Panc1 (cell line): ENCODE measurements at regions not wholly inside any gene's neighbourhood (a gene's known extent, or its start where the extent isn't known, plus 50 kb on each side); places are given as distances from the start of the nearest gene placed in this dataset.

ENCODE experiments used
- ATAC-seq: fragments of 200-7000 bp; cut with Tn5 transposase; 2 replicates; pipeline ENCODE4 v1.9.1; 2020; ENCODE audit warnings: mild to moderate bottlenecking, moderate library complexity
- BruUV-seq: library from RNA; stranded (reverse); fragments of 400-500 nt; replicated peaks from 2 replicates; lab custom pipeline; 2021; lab: Mats Ljungman, UMichigan
- CTCF ChIA-PET: fragments of 300-600 bp; sonication (Branson Sonifier 250); formaldehyde crosslinking; loops from one replicate; lab custom pipeline; 2022; ENCODE audit warnings: antibody characterized with exemption; lab: Charles Lee
- POLR2A ChIA-PET: fragments of 300-600 bp; sonication (Branson Sonifier 250); formaldehyde crosslinking; loops from one replicate; lab custom pipeline; 2022; ENCODE audit warnings: antibody characterized with exemption; lab: Charles Lee
- DNase-seq: peaks from one replicate; pipeline ENCODE4 v3.0.0-alpha.2; 2010; ENCODE audit warnings: low read depth, low spot score
- H3K27ac ChIP-seq: 2 replicates; pipeline ENCODE4 v1.5.1; 2011; ENCODE audit warnings: mild to moderate bottlenecking, low read length, inconsistent platforms
- H3K27me3 ChIP-seq: fragments of 200-500 bp; sonication (Bioruptor generic); 2 replicates; pipeline ENCODE4 v1.6.0; 2014; ENCODE audit warnings: low read length, inconsistent platforms; ENCODE audit not compliant: control insufficient read depth, insufficient read depth
- H3K36me3 ChIP-seq: fragments of 200-500 bp; sonication (Bioruptor generic); 2 replicates; pipeline ENCODE4 v1.5.1; 2014; ENCODE audit warnings: inconsistent platforms, mild to moderate bottlenecking, low read length, moderate library complexity; ENCODE audit not compliant: control insufficient read depth, insufficient read depth
- H3K4me1 ChIP-seq: 2 replicates; pipeline ENCODE4 v1.5.1; 2011; ENCODE audit warnings: inconsistent platforms, mild to moderate bottlenecking, low read length, moderate library complexity; ENCODE audit not compliant: control insufficient read depth, insufficient read depth
- H3K4me3 ChIP-seq, 2 experiments: 2 replicates each; pipeline ENCODE4 v1.5.1; 2011 to 2012; ENCODE audit warnings: low read depth in 2 of 2, low read length in 2 of 2, mild to moderate bottlenecking in 2 of 2, inconsistent platforms in 1 of 2, moderate library complexity in 1 of 2
- H3K9me3 ChIP-seq: fragments of 200-500 bp; sonication (Bioruptor generic); 2 replicates; pipeline ENCODE4 v1.5.1; 2014; ENCODE audit warnings: low read depth, mild to moderate bottlenecking, inconsistent platforms, low read length, moderate library complexity; ENCODE audit not compliant: control insufficient read depth, insufficient read depth
- POLR2AphosphoS5 ChIP-seq: IDR thresholded peaks from 2 replicates; pipeline ENCODE4 v1.6.1; 2012; ENCODE audit warnings: mild to moderate bottlenecking, low read depth, low read length, moderate library complexity
- SIN3A ChIP-seq: IDR thresholded peaks from 2 replicates; pipeline ENCODE4 v1.6.1; 2012; ENCODE audit warnings: low read depth, mild to moderate bottlenecking, low read length, moderate library complexity, borderline replicate concordance; ENCODE audit not compliant: insufficient read depth
- TCF7L2 ChIP-seq: IDR thresholded peaks from 2 replicates; pipeline ENCODE4 v1.6.1; 2011; ENCODE audit warnings: mild to moderate bottlenecking, low read depth, low read length, inconsistent platforms
- in situ Hi-C: cut with HindIII; loops from 2 replicates; pipeline ENCODE4 v1.10.0; 2016; ENCODE audit warnings: low sequenced_read_pairs, low pct_unique_long_range_greater_than_20kb
- intact Hi-C: fragments of 100-400 bp; cut with micrococcal nuclease; formaldehyde crosslinking; loops from one replicate; pipeline ENCODE4 v1.10.0; 2022; ENCODE audit not compliant: unreplicated experiment
- TF ChIP-seq, protein P1 (sequence below), 2 experiments: IDR thresholded peaks; 2 replicates each; pipeline ENCODE4 v1.6.1; 2011 to 2012; ENCODE audit warnings: low read depth in 2 of 2, control low read depth in 1 of 2, low read length in 1 of 2, mild to moderate bottlenecking in 1 of 2, moderate library complexity in 1 of 2; ENCODE audit not compliant: insufficient read depth in 1 of 2
- TF ChIP-seq, protein P2 (sequence below): fragments of 450-650 bp; IDR thresholded peaks from 2 replicates; pipeline ENCODE4 v1.5.1; 2017; ENCODE audit warnings: mild to moderate bottlenecking

DNA sequence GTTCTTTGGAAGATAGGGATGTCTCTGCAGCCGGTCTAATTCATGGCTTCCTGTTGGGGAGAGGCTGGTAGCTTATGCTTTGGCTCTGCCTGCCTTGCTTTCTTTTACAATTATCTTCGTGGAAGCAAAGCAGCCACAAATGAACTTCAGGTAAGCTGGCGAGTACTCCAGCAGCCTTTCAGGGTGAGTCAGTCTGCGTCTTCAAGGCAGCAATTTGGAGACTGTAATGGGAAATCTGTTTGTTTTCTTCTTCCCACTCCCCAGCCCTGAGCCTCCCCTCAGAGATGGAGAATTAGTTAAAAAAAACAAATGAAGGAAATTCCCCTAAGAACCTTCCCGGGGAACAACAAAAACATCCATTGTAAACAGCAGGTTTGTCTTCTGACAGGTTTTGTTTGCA lies 100.1 kb downstream of the PSAT1 start:
- intact Hi-C loops (no loop called here), in situ Hi-C loops (no loop called here)
- ATAC-seq (no peak), DNase-seq (no peak)
- H3K4me3 ChIP-seq, result no peak overlapping the region
- TF ChIP-seq, protein P1, sequence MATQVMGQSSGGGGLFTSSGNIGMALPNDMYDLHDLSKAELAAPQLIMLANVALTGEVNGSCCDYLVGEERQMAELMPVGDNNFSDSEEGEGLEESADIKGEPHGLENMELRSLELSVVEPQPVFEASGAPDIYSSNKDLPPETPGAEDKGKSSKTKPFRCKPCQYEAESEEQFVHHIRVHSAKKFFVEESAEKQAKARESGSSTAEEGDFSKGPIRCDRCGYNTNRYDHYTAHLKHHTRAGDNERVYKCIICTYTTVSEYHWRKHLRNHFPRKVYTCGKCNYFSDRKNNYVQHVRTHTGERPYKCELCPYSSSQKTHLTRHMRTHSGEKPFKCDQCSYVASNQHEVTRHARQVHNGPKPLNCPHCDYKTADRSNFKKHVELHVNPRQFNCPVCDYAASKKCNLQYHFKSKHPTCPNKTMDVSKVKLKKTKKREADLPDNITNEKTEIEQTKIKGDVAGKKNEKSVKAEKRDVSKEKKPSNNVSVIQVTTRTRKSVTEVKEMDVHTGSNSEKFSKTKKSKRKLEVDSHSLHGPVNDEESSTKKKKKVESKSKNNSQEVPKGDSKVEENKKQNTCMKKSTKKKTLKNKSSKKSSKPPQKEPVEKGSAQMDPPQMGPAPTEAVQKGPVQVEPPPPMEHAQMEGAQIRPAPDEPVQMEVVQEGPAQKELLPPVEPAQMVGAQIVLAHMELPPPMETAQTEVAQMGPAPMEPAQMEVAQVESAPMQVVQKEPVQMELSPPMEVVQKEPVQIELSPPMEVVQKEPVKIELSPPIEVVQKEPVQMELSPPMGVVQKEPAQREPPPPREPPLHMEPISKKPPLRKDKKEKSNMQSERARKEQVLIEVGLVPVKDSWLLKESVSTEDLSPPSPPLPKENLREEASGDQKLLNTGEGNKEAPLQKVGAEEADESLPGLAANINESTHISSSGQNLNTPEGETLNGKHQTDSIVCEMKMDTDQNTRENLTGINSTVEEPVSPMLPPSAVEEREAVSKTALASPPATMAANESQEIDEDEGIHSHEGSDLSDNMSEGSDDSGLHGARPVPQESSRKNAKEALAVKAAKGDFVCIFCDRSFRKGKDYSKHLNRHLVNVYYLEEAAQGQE (IDR thresholded peaks at IDR 0.05; ENCODE audit: insufficient read depth in 1 of 2, low read depth in 2 of 2, low read length in 1 of 2), result no peak
- TF ChIP-seq, protein P2, sequence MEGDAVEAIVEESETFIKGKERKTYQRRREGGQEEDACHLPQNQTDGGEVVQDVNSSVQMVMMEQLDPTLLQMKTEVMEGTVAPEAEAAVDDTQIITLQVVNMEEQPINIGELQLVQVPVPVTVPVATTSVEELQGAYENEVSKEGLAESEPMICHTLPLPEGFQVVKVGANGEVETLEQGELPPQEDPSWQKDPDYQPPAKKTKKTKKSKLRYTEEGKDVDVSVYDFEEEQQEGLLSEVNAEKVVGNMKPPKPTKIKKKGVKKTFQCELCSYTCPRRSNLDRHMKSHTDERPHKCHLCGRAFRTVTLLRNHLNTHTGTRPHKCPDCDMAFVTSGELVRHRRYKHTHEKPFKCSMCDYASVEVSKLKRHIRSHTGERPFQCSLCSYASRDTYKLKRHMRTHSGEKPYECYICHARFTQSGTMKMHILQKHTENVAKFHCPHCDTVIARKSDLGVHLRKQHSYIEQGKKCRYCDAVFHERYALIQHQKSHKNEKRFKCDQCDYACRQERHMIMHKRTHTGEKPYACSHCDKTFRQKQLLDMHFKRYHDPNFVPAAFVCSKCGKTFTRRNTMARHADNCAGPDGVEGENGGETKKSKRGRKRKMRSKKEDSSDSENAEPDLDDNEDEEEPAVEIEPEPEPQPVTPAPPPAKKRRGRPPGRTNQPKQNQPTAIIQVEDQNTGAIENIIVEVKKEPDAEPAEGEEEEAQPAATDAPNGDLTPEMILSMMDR, result no peak
- TF ChIP-seq SIN3A, result no peak
- no peak for TF ChIP-seq POLR2AphosphoS5
- no peak for TF ChIP-seq TCF7L2
- no peaks in the 10 kb centered on the region for H3K4me1 ChIP-seq
- H3K27ac ChIP-seq, result no peak overlapping the region
- H3K36me3 ChIP-seq, result no peaks in the 10 kb centered on the region
- no peaks in the 10 kb centered on the region for H3K27me3 ChIP-seq
- no TSS peak for BruUV-seq
- no peaks in the 10 kb centered on the region for H3K9me3 ChIP-seq
- POLR2A ChIA-PET, result no interaction called here
- CTCF ChIA-PET, result no interaction called here

DNA sequence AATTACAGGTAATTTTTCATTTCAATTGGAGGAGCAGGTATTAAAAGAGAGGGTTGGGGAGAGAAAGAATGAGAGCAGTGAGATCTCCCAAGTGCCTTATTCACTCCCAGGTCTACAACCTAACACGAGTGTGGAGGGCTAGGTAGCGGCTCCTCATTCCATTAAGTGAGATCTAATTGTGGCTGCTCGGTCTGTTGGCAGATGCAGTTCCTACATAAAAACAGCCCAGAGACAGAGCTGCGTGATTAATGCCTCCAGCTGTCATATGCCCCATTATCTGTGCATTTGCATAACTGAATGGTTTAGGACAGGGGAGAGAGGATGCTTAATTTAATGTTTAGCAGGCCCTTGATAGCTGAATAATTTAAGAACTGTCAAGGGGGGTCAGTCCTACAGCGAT lies 100.5 kb downstream of the PSAT1 start:
- no peak for DNase-seq
- ATAC-seq, result no peak
- in situ Hi-C loops, result no loop called here
- H3K4me1 ChIP-seq, result no peaks in the 10 kb centered on the region
- ChIA-PET POLR2A (no interaction called here), CTCF (no interaction called here)
- BruUV-seq, result no TSS peak
- no peaks in the 10 kb centered on the region for H3K36me3 ChIP-seq
- TF ChIP-seq, protein P1 (IDR thresholded peaks at IDR 0.05; ENCODE audit: insufficient read depth in 1 of 2, low read depth in 2 of 2, low read length in 1 of 2), result no peak
- no peak for TF ChIP-seq SIN3A
- TF ChIP-seq TCF7L2, result no peak
- TF ChIP-seq, protein P2, result no peak
- no peak for TF ChIP-seq POLR2AphosphoS5
- no peak overlapping the region for H3K27ac ChIP-seq
- intact Hi-C loops, result no loop called here
- H3K9me3 ChIP-seq, result no peaks in the 10 kb centered on the region
- H3K4me3 ChIP-seq, result no peak overlapping the region
- no peaks in the 10 kb centered on the region for H3K27me3 ChIP-seq
